DND-41 (cell line): ENCODE measurements at regions not wholly inside any gene's neighbourhood (a gene's known extent, or its start where the extent isn't known, plus 50 kb on each side); places are given as distances from the start of the nearest gene placed in this dataset.

Source experiments
- ATAC-seq: fragments of 200-7000 bp; cut with Tn5 transposase; 3 replicates; pipeline ENCODE4 v1.9.1; 2021; ENCODE audit warnings: low read depth; ENCODE audit not compliant: insufficient read depth
- DNase-seq: peaks from one replicate; pipeline ENCODE4 v3.0.0-alpha.2; 2020
- H2AFZ ChIP-seq: 2 replicates; pipeline ENCODE4 v1.6.0; 2012; ENCODE audit warnings: low read depth, low read length
- H3K27ac ChIP-seq: 2 replicates; pipeline ENCODE4 v1.5.1; 2012; ENCODE audit warnings: low read length, inconsistent platforms
- H3K27me3 ChIP-seq: fragments of 200-600 bp; sonication (generic); 2 replicates; pipeline ENCODE4 v1.6.0; 2012; ENCODE audit warnings: low read length, mild to moderate bottlenecking, inconsistent platforms; ENCODE audit not compliant: insufficient read depth, poor library complexity
- H3K36me3 ChIP-seq: 2 replicates; pipeline ENCODE4 v1.5.1; 2012; ENCODE audit warnings: low read length, inconsistent platforms; ENCODE audit not compliant: insufficient read depth
- H3K4me1 ChIP-seq: 2 replicates; pipeline ENCODE4 v1.5.1; 2012; ENCODE audit warnings: mild to moderate bottlenecking, low read length; ENCODE audit not compliant: insufficient read depth
- H3K4me2 ChIP-seq: 2 replicates; pipeline ENCODE4 v1.6.0; 2012; ENCODE audit warnings: mild to moderate bottlenecking, moderate library complexity, low read length, inconsistent platforms; ENCODE audit not compliant: insufficient read depth
- H3K4me3 ChIP-seq, 2 experiments: fragments of 200-600 bp in 1 of 2; shearing (Covaris generic) in 1 of 2; 2 replicates each; pipeline ENCODE4 v1.5.1; 2012 to 2016; ENCODE audit warnings: inconsistent platforms in 2 of 2, low read length in 2 of 2, mild to moderate bottlenecking in 2 of 2, low read depth in 1 of 2, moderate library complexity in 1 of 2
- H3K79me2 ChIP-seq: 2 replicates; pipeline ENCODE4 v1.6.0; 2012; ENCODE audit warnings: low read length, inconsistent platforms; ENCODE audit not compliant: insufficient read depth
- H3K9ac ChIP-seq: 2 replicates; pipeline ENCODE4 v1.6.0; 2012; ENCODE audit warnings: low read depth, mild to moderate bottlenecking, inconsistent platforms, low read length, moderate library complexity
- H3K9me3 ChIP-seq: 2 replicates; pipeline ENCODE4 v1.5.1; 2012; ENCODE audit warnings: low read length, moderate library complexity, mild to moderate bottlenecking, inconsistent platforms; ENCODE audit not compliant: insufficient read depth, severe bottlenecking
- H4K20me1 ChIP-seq: 2 replicates; pipeline ENCODE4 v1.6.0; 2012; ENCODE audit warnings: low read length; ENCODE audit not compliant: insufficient read depth
- CTCF ChIP-seq: IDR thresholded peaks from 2 replicates; pipeline ENCODE4 v1.5.1; 2012; ENCODE audit warnings: borderline replicate concordance, low read length, moderate library complexity, mild to moderate bottlenecking; ENCODE audit not compliant: poor library complexity, severe bottlenecking; ENCODE audit errors: extremely low read depth
- EZH2 ChIP-seq: IDR thresholded peaks from 3 replicates; pipeline ENCODE4 v1.6.1; 2012; ENCODE audit warnings: borderline replicate concordance, low read depth, mild to moderate bottlenecking, moderate library complexity, low read length, inconsistent platforms; ENCODE audit not compliant: severe bottlenecking

GRCh38 chr6:144599615-144600014, 314.5 kb downstream of the UTRN start:
- no peak overlapping the region for H3K4me3 ChIP-seq
- H3K27me3 ChIP-seq, result no peaks in the 10 kb centered on the region
- no peak overlapping the region for H3K9ac ChIP-seq
- H3K9me3 ChIP-seq, result no peaks in the 10 kb centered on the region
- no peaks in the 10 kb centered on the region for H4K20me1 ChIP-seq
- no peak overlapping the region for H3K27ac ChIP-seq
- TF ChIP-seq EZH2 (no peak), CTCF (no peak)
- peaks cover 11% of the 10 kb centered on the region for H3K4me1 ChIP-seq
- H3K79me2 ChIP-seq, result peaks cover 90% of the 10 kb centered on the region
- no peak for ATAC-seq
- no peak for DNase-seq
- H3K4me2 ChIP-seq, result no peak overlapping the region
- H2AFZ ChIP-seq, result no peak overlapping the region
- H3K36me3 ChIP-seq, result peaks cover 5% of the 10 kb centered on the region

- no peak overlapping the region for H3K4me2 ChIP-seq
- DNase-seq, result no peak
- no peak overlapping the region for H2AFZ ChIP-seq
- TF ChIP-seq EZH2, result no peak
- no peak for TF ChIP-seq CTCF
- no peak overlapping the region for H3K9ac ChIP-seq
- H3K79me2 ChIP-seq, result peaks cover 84% of the 10 kb centered on the region
- ATAC-seq, result no peak
- H3K4me1 ChIP-seq, result peaks cover 11% of the 10 kb centered on the region
- H3K36me3 ChIP-seq, result peaks cover 5% of the 10 kb centered on the region
- H3K9me3 ChIP-seq, result no peaks in the 10 kb centered on the region
- H3K4me3 ChIP-seq, result no peak overlapping the region
- H3K27me3 ChIP-seq, result no peaks in the 10 kb centered on the region
- H3K27ac ChIP-seq, result no peak overlapping the region
- no peaks in the 10 kb centered on the region for H4K20me1 ChIP-seq
These were observed 316.1 kb downstream of the UTRN start for GRCh38 chr6:144601221-144601620.

GRCh38 chr6:144602523-144603180, 317.5 kb downstream of the UTRN start:
- H3K27ac ChIP-seq, result no peak overlapping the region
- ATAC-seq (peak; percentile 83), DNase-seq (peak; percentile 16)

More at GRCh38 chr6:144602523-144603180, 317.5 kb downstream of the UTRN start:
- H2AFZ ChIP-seq, result no peak overlapping the region
- no peaks in the 10 kb centered on the region for H3K27me3 ChIP-seq
- H3K4me2 ChIP-seq, result no peak overlapping the region
- H3K9ac ChIP-seq, result no peak overlapping the region
- H3K4me1 ChIP-seq, result peaks cover 15% of the 10 kb centered on the region
- no peaks in the 10 kb centered on the region for H4K20me1 ChIP-seq
- TF ChIP-seq EZH2, result no peak
- no peak for TF ChIP-seq CTCF
- H3K79me2 ChIP-seq, result peaks cover 76% of the 10 kb centered on the region
- H3K4me3 ChIP-seq, result no peak overlapping the region
- H3K36me3 ChIP-seq, result peaks cover 6% of the 10 kb centered on the region
- H3K9me3 ChIP-seq, result no peaks in the 10 kb centered on the region
